Effector CD4-positive, alpha-beta T cell (primary cell): ENCODE measurements at regions not wholly inside any gene's neighbourhood (a gene's known extent, or its start where the extent isn't known, plus 50 kb on each side); places are given as distances from the start of the nearest gene placed in this dataset.
"Not testable (repeated sequence)": the region's sequence is repeated elsewhere in the genome, so short reads cannot be mapped to it uniquely, and the experiment has no call there.

Source experiments
- DNase-seq: peaks from one replicate; pipeline ENCODE4 v3.0.0-alpha.2; 2020

DNA sequence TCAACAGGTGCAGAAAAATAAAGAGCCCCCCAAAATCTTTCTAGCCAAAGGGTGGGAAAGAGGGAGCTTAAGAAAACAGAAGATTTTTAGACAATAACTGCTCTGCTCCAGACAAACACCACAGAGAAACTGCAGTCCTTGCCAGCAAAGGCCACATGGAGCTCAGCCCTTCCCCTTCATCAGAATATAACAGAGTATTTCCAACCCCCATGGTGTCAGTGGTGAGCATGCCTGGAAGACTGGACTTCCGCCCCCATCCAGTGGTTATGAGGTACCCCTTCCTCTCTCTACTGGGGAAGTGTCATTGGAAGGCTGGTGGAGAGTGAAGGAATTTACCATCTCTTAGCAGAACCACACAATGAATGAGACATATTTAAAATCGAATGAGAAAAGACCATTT lies 1007.3 kb upstream of the CELF2 start:
- no peak for DNase-seq

GRCh38 chr10:10014846-10015245 lies 1002.8 kb upstream of the CELF2 start:
- DNase-seq: no peak

DNA sequence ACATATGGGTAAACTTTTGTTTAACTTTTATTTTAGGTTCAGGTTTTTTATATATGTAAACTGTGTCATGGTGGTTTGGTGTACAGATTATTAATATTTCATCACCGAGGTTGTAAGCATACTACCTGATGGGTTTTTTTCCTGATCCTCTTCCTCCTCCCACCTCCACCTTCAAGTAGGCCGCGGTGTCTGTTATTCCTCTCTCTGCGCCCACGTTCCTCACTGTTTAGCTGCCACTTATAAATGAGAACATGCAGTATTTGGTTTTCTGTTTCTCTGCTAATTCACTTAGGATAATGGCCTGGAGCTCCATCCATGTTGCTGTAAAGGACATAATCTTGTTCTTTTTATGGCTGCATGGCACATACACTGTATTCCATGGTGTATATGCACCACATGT lies 1000.0 kb upstream of the CELF2 start:
- DNase-seq: no peak

GRCh38 chr10:10020945-10021344 lies 996.7 kb upstream of the CELF2 start:
- no peak for DNase-seq

DNA sequence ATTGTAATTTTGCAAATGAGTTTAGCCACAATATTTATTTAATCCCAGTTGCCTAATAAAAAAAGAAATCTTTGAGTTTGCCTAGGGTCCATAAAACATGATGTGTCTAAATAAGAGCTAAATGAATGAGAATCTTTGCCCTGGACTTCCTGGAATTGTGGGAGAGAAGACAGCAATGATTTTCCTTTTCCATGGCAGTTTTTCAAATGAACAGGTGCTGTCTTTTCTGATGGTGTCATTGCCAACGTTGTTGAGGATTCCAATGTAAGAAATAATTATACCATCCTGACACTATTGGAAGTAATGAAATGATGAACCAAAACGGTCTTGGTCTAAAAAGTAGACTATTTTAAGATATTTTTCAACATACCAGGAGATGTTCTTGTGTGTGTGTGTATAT lies 984.7 kb upstream of the CELF2 start:
- DNase-seq: no peak

GRCh38 chr10:10038348-10038747 lies 979.3 kb upstream of the CELF2 start:
- no peak for DNase-seq

GRCh38 chr10:10039595-10039994 lies 978.1 kb upstream of the CELF2 start:
- DNase-seq: no peak

DNA sequence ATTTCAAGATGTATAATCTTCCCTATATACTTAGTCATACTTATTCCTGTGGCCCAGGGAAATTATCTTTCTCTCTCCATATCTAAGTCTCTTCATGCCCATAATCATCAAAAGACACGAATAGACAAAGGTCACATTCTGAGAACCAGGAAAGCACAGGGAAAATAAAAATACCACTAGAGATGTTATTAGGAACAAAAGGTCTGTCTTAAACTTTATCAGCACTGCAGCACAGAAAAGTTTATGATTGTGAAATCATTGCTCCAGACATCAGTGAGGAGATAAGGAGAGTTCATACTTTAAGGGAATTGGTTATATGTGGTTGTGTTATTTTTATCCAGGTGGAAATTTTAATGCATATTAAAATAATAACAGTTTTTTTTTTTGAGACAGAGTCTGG lies 974.6 kb upstream of the CELF2 start:
- DNase-seq: no peak

DNA sequence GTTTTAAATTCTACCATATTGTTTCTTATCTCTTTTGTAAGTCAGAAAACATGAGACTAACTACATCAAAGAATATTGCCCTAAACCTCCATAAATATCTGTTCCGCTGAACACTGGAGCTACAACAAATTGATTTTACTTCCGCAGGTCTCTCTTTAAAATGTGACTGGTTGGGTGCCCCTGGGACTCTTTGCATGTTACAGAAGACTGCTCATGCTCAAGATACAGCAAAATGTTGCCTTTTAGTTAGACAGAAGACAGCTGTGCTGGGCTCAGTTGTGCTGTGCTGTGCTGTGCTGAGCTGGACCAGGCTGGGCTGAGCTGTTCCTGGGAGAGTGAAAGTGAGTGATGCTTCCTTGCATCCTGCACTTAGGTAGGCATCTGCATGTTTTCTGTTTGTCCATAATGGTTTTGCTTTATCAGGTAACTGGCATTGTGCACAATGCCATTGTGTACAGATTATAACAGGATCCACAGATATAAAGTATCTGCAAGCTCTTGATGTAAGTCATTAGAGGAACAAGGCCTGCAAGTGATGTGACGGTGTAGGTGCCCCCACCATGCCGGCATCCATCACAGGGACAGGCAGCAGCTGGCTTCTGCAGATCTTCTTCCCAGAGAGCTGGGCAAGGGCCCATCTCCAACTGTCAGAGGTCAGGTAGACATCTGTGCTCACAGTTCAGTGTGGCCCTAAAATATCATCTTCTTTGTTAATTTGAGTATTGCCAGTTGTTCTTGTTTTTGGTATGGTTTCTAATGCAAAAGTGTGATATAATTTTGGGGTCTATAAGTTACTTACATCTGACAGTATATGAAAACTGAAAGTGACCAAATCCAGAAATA lies 972.5 kb upstream of the CELF2 start:
- DNase-seq: no peak

DNA sequence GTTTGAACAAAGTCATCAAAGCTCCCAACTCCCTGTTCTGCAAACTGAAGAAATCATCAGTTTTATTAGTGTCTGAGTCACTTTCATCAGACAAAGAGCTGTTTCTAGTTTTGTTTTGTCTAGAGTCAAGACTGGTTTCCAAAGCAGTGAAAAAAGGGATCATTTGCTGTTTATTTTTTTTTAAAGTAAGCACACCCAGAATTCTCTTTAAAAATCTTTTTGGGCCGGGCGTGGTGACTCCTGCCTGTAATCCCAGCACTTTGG lies 972.0 kb upstream of the CELF2 start:
- DNase-seq: no peak

DNA sequence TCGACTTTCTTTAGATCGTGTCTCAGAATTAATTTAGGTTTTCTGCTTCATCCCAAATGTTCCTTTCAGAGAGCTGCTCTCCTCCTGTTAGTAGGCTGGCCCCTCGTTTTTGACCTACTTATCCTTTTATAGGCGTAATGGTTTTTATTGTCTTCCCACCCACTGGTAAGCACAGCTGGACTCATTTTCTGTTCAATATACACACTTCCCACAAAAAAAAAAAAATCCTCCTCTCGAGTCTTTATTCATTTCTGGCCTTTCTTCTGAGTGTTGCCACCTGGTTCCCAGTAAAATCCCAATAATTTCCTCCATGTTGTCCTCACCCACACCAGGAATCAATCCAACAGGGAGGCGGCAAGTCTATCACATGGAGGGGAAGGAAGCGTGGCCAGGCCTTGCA lies 970.2 kb upstream of the CELF2 start:
- DNase-seq: no peak

- no peak for DNase-seq
Observed at GRCh38 chr10:10053051-10053450, 964.6 kb upstream of the CELF2 start.

GRCh38 chr10:10054466-10054865 lies 963.2 kb upstream of the CELF2 start:
- DNase-seq: no peak

- DNase-seq: no peak
Observed at GRCh38 chr10:10055656-10056442, 961.8 kb upstream of the CELF2 start.

- DNase-seq: no peak
Observed at GRCh38 chr10:10056961-10057360, 960.7 kb upstream of the CELF2 start.

- DNase-seq: no peak
Observed at GRCh38 chr10:10067644-10068043, 950.0 kb upstream of the CELF2 start.

DNA sequence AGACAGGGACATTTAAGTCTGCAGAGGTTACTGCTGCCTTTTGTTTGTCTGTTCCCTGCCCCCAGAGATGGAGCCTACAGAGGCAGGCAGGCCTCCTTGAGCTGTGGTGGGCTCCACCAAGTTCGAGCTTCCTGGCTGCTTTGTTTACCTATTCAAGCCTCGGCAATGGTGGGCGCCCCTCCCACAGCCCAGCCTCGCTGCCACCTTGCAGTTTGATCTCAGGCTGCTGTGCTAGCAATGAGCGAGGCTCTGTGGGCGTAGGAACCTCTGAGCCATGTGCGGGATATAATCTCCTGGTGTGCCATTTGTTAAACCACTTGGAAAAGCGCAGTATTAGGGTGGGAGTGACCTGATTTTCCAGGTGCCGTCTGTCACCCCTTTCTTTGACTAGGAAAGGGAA lies 942.8 kb upstream of the CELF2 start:
- not testable (repeated sequence) for DNase-seq

- no peak for DNase-seq
Observed at GRCh38 chr10:10078446-10078845, 939.2 kb upstream of the CELF2 start.

DNA sequence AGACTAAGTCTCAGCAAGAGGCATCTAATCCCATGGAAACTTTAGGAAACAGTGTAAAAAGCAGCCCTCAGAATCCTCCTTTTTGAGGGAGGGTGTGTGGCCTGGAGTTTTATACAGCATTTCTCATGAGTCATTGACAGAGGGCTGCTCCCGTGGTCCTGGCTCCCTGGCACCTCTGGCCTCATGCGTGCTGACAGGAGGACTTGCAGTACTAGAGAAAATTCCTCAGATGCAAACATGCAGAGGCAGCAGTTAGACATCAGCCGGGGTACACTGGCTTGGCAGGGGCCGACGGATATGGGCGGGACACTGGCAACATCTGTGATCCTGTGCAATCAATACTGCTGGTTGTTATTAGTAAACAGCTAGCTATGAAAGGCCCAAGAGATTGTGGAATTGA lies 925.1 kb upstream of the CELF2 start:
- no peak for DNase-seq

DNA sequence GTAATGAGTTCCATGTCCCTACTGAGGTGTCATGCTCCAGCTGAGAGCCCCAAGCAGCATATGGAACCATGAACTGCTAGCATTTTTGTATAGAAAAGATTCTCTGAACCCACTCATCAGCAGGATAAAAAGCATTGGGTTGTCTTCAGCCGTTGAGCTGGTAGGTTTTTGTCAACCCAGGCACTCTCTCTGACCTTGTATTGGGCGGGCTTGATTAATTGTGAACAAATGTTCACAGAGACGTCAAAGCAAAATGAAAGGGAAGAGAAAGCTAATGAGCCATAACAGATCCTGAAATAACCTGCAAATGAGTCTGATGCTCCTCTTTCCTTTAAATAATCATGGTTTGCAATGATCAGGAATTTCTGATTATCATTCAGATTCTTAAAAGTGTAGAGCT lies 924.7 kb upstream of the CELF2 start:
- DNase-seq: no peak

GRCh38 chr10:10094691-10095090 lies 923.0 kb upstream of the CELF2 start:
- DNase-seq: no peak

GRCh38 chr10:10096296-10096695 lies 921.4 kb upstream of the CELF2 start:
- DNase-seq: no peak

DNA sequence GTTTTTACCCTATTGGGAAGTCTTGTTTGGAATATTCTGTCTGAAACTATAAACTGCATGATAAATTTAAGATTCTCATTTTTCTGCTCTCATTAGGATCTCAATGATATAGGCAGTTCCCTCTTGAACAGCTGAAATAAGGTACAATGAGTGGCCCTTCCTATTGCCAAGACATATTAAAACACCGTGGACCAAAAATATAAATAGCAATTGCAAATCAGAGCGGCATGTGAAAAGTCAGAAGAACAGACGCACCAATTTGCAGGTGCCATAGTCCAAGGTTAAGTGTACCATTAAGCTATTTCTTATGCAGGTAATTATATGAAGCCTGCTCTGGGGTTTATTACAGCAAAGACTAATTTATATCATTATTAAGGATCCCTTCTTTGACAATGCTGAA lies 920.8 kb upstream of the CELF2 start:
- no peak for DNase-seq

DNA sequence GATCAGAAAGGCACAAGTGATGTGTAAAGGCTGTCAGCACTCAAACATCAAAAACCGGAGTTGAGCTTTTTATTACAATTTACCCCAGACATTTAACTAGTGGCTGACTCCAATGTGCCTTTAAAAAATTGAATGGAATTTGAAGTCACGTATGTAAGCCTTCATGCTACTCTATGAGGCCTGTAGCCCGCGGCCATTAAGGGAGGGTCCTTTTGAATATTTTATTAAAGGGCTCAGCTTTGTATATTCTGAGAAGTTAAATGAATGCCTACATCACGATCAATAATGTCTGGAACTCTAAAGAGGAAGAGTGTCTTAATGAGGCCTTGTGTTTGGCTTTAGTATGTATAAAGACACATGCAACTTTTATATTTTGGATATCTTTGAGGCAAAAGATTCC lies 916.6 kb upstream of the CELF2 start:
- DNase-seq: no peak
